ENCODE measurements at regions not wholly inside any gene's neighbourhood (a gene's known extent, or its start where the extent isn't known, plus 50 kb on each side); places are given as distances from the start of the nearest gene placed in this dataset.

GRCh38 chr12:43662736-43663135 is 95.9 kb downstream of the PUS7L start:
- TF ChIP-seq EZH2 (IDR thresholded peaks at IDR 0.05; ENCODE audit: insufficient read depth, poor library complexity, severe bottlenecking) = no peak
- no peak for TF ChIP-seq EZH2phosphoT487 (IDR thresholded peaks at IDR 0.05; ENCODE audit: insufficient read depth, low read depth)
